ENCODE measurements at regions not wholly inside any gene's neighbourhood (a gene's known extent, or its start where the extent isn't known, plus 50 kb on each side); places are given as distances from the start of the nearest gene placed in this dataset.

- TF ChIP-seq, protein P1, sequence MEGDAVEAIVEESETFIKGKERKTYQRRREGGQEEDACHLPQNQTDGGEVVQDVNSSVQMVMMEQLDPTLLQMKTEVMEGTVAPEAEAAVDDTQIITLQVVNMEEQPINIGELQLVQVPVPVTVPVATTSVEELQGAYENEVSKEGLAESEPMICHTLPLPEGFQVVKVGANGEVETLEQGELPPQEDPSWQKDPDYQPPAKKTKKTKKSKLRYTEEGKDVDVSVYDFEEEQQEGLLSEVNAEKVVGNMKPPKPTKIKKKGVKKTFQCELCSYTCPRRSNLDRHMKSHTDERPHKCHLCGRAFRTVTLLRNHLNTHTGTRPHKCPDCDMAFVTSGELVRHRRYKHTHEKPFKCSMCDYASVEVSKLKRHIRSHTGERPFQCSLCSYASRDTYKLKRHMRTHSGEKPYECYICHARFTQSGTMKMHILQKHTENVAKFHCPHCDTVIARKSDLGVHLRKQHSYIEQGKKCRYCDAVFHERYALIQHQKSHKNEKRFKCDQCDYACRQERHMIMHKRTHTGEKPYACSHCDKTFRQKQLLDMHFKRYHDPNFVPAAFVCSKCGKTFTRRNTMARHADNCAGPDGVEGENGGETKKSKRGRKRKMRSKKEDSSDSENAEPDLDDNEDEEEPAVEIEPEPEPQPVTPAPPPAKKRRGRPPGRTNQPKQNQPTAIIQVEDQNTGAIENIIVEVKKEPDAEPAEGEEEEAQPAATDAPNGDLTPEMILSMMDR (IDR thresholded peaks at IDR 0.05; ENCODE audit: borderline replicate concordance, control extremely low read depth, extremely low read depth, insufficient read depth, missing control alignments), result no peak
- in situ Hi-C loops (cut with MboI; ENCODE audit: low sequenced_read_pairs, unreplicated experiment), result no loop called here
- DNase-seq (ENCODE audit: low spot score), result no peak
Measured at GRCh38 chr7:41239596-41239995, 463.3 kb downstream of the INHBA start.

DNA sequence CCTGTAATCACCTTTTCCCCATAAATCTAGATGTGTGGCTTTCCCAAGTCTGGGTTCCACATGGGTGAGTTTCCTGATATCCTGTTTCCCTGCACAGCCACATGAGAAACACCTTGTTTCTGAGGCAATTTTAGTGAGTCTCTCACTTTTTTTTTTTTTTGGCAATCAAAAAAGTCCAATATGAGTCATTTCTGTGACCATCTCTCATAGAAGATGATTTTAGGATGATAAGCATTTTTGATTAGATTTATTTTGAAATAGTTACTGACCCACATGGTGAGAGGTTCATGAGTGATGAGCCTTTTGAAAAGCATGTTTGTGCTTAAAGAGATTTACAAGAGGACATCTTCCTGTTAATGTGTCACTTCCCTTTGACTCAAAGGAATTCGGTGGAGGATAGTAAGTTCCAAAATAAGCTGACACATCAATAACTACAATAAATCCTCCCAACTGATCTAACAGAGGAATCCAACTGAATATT is 464.0 kb downstream of the INHBA start:
- in situ Hi-C loops (cut with MboI; ENCODE audit: low sequenced_read_pairs, unreplicated experiment), result no loop called here
- no peak for DNase-seq (ENCODE audit: low spot score)
- TF ChIP-seq, protein P1 (IDR thresholded peaks at IDR 0.05; ENCODE audit: borderline replicate concordance, control extremely low read depth, extremely low read depth, insufficient read depth, missing control alignments), result no peak

DNA sequence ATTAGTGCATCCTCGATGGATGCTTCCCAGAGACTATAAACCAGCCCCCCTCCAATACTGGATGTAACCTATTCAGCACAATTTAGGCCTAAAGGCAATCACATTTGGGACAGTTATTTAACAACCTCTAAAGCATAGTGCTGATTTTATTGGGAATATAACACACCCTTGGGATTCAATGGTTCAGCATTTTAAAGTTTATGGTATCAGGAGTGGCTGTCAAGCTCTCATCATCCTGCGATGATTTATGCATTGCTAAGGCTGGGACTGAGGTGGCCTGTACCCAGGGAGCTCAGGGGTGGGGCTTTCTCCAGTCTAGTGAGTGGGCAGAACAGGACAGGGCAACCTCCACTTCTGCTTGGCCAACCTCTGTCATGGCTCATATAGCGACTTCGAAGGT is 464.9 kb downstream of the INHBA start:
- DNase-seq (ENCODE audit: low spot score), result no peak
- in situ Hi-C loops (cut with MboI; ENCODE audit: low sequenced_read_pairs, unreplicated experiment), result no loop called here
- TF ChIP-seq, protein P1 (IDR thresholded peaks at IDR 0.05; ENCODE audit: borderline replicate concordance, control extremely low read depth, extremely low read depth, insufficient read depth, missing control alignments), result no peak

- in situ Hi-C loops (cut with MboI; ENCODE audit: low sequenced_read_pairs, unreplicated experiment), result no loop called here
- no peak for DNase-seq (ENCODE audit: low spot score)
- TF ChIP-seq, protein P1 (IDR thresholded peaks at IDR 0.05; ENCODE audit: borderline replicate concordance, control extremely low read depth, extremely low read depth, insufficient read depth, missing control alignments), result no peak
Measured at GRCh38 chr7:41232086-41232485, 470.8 kb downstream of the INHBA start.

DNA sequence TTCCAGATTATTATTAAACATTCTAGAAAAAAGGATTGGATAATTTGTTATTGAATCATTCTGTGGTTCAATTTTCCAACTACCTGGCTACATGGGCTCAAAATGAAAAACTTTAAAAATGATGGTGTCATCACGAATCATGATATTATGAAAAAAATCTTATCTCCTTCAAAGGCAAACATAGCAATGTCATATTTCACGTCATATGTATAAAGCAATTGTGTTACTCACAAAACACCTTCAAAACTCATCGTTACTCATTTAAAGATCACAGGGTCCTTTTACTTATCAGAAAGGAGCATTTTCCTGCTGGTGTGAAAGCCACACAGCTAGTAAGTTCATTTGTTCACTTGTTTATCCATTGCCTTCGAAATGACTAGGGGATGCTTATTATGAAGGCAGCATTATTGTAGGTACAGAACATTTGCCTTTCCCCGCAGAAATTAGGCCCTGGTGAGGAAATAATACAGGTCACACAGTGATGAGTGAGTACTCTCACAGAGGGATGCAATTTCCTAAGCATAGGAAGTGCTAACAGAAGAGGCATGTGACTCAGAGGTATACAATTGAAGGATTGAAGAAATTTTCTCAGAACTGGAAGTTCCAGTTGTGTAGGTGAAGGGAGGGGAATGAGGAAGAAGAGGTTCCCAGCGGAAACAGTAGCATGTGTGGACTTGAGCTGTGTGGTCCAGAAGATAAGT is 478.7 kb downstream of the INHBA start:
- TF ChIP-seq, protein P1 (IDR thresholded peaks at IDR 0.05; ENCODE audit: borderline replicate concordance, control extremely low read depth, extremely low read depth, insufficient read depth, missing control alignments), result no peak
- in situ Hi-C loops (cut with MboI; ENCODE audit: low sequenced_read_pairs, unreplicated experiment), result no loop called here

DNA sequence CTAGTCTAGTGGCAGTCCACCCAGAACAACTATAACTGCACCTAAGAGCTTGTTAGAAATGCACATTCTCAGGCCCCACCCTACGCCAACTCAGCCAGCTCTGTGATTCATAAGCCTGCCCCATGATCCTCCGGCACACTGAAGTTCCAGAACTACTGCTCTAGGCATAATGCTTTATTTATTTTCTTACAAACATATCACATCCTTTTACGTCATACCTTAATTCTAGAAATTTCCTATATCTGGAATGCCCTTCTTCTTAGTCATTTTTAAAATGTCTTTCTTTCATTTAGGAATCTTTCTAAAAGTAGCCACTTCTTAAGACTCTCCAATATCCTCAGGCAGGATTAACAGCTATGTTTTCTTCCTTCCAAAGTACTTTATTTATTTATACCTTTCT is 480.1 kb downstream of the INHBA start:
- DNase-seq (ENCODE audit: low spot score), result no peak
- TF ChIP-seq, protein P1 (IDR thresholded peaks at IDR 0.05; ENCODE audit: borderline replicate concordance, control extremely low read depth, extremely low read depth, insufficient read depth, missing control alignments), result no peak
- in situ Hi-C loops (cut with MboI; ENCODE audit: low sequenced_read_pairs, unreplicated experiment), result no loop called here

More for the DNA sequence above, 478.7 kb downstream of the INHBA start:
- DNase-seq (ENCODE audit: low spot score), result no peak

Measured in GM13976 (cell line).